ENCODE measurements at regions not wholly inside any gene's neighbourhood (a gene's known extent, or its start where the extent isn't known, plus 50 kb on each side); places are given as distances from the start of the nearest gene placed in this dataset.
"Not testable (repeated sequence)": the region's sequence is repeated elsewhere in the genome, so short reads cannot be mapped to it uniquely, and the experiment has no call there.

- DNase-seq, result not testable (repeated sequence)
These were observed 53.1 kb downstream of the HSFY1 start for GRCh38 chrY:18599606-18600005.

- DNase-seq, result not testable (repeated sequence)
These were observed 54.8 kb downstream of the HSFY1 start for GRCh38 chrY:18601287-18601686.

- not testable (repeated sequence) for DNase-seq
These were observed 59.7 kb downstream of the HSFY1 start for GRCh38 chrY:18606251-18606650.

- not testable (repeated sequence) for DNase-seq
These were observed 61.7 kb downstream of the HSFY1 start for GRCh38 chrY:18608205-18608604.

GRCh38 chrY:18615809-18616208, 69.3 kb downstream of the HSFY1 start:
- DNase-seq, result not testable (repeated sequence)

- DNase-seq, result not testable (repeated sequence)
These were observed 83.4 kb downstream of the HSFY1 start for GRCh38 chrY:18629805-18630516.

GRCh38 chrY:18630571-18630970, 84.1 kb downstream of the HSFY1 start:
- not testable (repeated sequence) for DNase-seq

GRCh38 chrY:18631610-18632009, 85.1 kb downstream of the HSFY1 start:
- not testable (repeated sequence) for DNase-seq

- DNase-seq, result no peak
These were observed 104.2 kb downstream of the HSFY1 start for GRCh38 chrY:18650746-18651145.

- no peak for DNase-seq
These were observed 109.0 kb downstream of the HSFY2 start for GRCh38 chrY:18664559-18664958.

GRCh38 chrY:18669790-18670189, 103.7 kb downstream of the HSFY2 start:
- peak in 1 of 2 donors; percentile 2 for DNase-seq

- no peak for DNase-seq
These were observed 101.6 kb downstream of the HSFY2 start for GRCh38 chrY:18671970-18672369.

GRCh38 chrY:18686027-18686426, 87.5 kb downstream of the HSFY2 start:
- DNase-seq, result not testable (repeated sequence)

GRCh38 chrY:18688362-18688761, 85.2 kb downstream of the HSFY2 start:
- DNase-seq, result not testable (repeated sequence)

- DNase-seq, result not testable (repeated sequence)
These were observed 84.1 kb downstream of the HSFY2 start for GRCh38 chrY:18689420-18689819.

GRCh38 chrY:18689890-18690593, 83.5 kb downstream of the HSFY2 start:
- not testable (repeated sequence) for DNase-seq

GRCh38 chrY:18696788-18697187, 76.7 kb downstream of the HSFY2 start:
- DNase-seq, result not testable (repeated sequence)

GRCh38 chrY:18704198-18704597, 69.3 kb downstream of the HSFY2 start:
- not testable (repeated sequence) for DNase-seq

- DNase-seq, result not testable (repeated sequence)
These were observed 61.8 kb downstream of the HSFY2 start for GRCh38 chrY:18711785-18712184.

- DNase-seq, result not testable (repeated sequence)
These were observed 59.8 kb downstream of the HSFY2 start for GRCh38 chrY:18713760-18714159.

GRCh38 chrY:18718714-18719113, 54.8 kb downstream of the HSFY2 start:
- not testable (repeated sequence) for DNase-seq

GRCh38 chrY:18720395-18720794, 53.1 kb downstream of the HSFY2 start:
- DNase-seq, result not testable (repeated sequence)

Data from stimulated activated CD4-positive, alpha-beta T cell treated with anti-CD3 and anti-CD28 coated beads, Interleukin-2, amount 100 ng/mL, for 24 hours (primary cell).